Activated CD4-positive, alpha-beta T cell treated with anti-CD3 and anti-CD28 coated beads for 48 hours (primary cell): ENCODE measurements at regions not wholly inside any gene's neighbourhood (a gene's known extent, or its start where the extent isn't known, plus 50 kb on each side); places are given as distances from the start of the nearest gene placed in this dataset.

Experiments
- DNase-seq: peaks from one replicate; pipeline ENCODE4 v3.0.0-alpha.2; 2020

DNA sequence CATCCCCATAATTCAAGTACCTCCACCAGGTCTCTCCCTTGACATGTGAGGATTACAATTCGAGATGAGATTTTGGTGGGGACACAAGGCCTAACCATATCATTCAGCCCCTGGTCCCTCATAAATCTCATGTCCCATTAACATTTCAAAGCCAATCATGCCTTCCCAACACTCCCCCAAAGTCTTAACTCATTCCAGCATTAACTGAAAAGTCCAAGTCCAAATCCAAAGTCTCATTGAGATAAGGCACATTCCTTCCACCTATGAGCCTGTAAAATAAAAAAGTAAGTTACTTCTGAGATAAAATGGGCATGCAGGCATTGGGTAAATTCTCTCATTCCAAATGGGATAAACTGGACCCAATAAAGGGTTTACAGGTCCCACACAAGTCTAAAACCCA lies 849.7 kb downstream of the BCL11A start:
- DNase-seq, result no peak

GRCh38 chr2:59702026-59702425 lies 851.4 kb downstream of the BCL11A start:
- DNase-seq, result no peak

DNA sequence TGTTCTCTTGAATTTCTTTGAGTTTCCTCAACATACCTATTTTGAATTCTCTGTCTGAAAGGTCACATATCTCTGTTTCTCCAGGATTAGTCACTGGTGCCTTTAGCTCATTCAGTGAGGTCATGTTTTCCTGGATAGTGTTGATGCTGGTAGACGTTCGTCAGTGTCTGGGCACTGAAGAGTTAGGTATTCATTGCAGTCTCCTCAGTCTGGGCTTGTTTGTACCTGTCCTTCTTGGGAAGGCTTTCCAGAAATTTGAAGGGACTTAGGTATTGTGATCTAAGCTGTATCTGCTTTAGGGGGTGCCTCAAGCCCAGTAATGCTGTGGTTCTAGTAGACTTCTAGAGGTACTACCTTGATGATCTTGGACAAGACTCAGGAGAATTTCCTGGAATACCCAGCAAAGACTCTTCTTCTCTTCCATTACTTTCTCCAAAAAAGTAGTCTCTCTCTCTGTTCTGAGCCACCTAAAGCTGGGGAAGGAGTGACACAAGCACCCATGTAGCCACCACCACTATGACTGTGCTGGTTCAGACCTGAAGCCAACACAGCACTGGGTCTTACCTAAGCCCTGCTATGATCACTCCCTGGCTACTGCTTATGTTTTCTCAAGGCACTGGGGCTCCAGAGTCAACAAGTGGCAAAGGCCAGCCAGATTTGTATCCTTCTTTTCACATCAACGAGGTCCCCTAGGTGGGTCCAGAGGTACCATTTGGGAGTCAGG lies 852.0 kb downstream of the BCL11A start:
- no peak for DNase-seq

DNA sequence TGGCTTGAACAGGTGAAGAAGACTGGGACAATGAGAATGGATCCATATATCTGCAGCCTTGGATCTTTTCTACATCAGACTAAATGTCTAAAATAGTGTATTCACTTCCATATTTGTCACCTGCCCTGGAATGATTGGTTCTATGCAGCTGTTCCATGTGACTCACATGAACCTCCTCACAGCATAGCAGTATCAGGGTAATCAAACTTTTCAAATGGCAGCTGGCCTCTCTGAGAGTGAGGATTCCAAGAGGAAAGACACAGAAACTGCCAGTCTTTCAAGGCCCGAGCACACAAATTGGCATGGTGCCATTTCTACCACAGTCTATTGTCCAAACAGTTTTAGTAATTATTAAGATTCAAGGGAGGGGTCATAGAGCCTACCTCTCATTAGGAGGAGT lies 859.3 kb downstream of the BCL11A start:
- DNase-seq, result no peak

DNA sequence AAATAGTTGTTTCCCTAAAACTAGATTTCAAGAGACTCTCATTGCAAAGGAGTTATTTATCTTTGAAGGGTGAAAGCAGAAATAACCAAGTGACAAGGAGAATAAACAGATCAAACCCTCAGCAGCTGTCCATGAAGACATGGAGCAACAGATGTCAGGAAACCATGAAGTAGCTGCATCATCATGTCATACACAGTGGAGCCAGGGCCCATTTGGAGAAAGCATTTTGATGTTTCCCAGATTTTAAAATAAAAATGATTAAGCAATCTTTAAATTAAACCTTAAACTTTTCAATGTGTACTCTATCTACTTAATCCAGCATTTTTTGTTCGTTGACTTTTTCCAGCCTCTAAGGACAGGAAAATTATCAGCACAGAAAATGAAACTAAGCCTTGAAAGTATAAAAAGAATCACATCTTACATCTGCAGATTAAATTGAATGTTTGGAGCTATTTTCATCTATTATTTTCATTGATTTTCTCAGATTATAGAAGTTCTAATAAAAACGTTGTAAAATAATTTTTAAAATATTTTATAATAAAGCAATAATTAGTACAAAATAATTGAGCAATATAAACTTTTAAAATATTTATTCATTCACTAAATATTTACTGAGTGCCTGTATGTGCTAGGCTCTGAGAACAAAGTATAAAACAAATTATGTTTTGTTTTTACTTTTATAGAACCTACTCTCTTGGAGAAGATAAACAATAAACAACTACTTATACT lies 860.1 kb downstream of the BCL11A start:
- DNase-seq, result no peak

DNA sequence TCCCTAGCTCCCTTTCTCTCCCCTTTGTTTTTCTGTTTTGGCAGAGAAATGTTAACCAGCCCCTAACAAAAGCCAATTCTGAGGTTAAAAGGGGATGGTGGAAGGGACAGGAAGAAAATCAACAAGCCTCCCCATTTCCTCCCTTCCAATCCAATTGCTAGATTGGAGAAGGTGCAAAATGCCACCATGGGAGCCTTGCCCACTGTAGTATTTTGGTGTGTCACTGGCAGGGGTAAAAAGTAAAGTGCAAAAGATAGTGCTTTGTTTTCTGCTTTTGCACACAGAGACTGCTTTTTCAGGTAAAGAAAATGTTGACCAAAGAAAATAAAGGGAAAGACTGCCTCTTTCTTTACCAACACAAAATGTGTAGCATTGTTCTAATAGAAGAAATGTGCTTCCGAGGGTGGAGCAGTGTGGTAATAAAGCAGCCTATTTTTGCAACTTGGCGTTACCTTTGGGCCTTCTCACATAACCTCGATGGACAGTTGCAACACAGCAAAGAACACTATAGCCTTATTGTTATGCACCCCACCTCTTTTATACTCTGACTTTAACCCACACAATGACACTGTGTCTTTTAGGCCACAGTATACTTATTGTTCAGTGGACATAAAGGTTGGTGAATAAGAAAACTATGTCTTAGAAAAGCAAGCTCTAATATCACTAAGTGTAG lies 861.8 kb downstream of the BCL11A start:
- no peak for DNase-seq

DNA sequence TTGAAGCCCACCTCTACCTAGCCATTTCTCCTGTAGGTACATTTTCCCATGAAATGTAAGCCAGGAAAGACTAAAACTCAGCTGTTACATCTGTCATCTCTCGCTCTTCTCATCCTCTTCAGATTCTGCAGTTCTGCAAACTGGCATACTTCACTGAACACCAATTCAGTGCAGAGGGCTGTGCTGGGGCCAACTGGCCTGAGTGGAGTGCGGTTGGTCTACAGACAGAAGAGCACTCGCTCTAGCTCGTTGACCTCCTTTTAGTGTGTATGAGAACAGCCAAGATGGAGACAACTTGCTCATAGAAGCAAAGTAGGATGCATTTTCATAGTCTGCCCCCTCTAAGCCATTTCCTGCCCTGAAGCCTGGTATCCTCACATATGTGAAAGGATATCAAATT lies 862.6 kb downstream of the BCL11A start:
- no peak for DNase-seq

DNA sequence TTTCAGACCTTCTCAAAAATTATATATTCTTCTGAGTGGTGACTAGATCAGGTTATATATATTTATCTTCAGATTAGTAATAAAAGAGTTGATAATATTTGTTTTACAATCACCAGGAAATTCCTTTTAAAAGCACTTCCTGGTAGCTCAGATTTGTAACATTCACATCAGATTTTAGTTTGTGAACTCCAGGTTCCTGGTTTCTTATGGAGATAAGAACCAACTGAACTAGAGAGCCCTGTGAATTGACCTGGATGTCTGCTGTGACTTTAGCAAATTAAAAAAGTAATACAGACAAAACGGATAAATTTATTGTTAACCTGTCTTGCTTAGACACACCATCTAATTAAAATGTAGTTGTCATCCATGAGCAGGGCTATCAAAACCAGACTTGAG lies 868.7 kb downstream of the BCL11A start:
- no peak for DNase-seq

DNA sequence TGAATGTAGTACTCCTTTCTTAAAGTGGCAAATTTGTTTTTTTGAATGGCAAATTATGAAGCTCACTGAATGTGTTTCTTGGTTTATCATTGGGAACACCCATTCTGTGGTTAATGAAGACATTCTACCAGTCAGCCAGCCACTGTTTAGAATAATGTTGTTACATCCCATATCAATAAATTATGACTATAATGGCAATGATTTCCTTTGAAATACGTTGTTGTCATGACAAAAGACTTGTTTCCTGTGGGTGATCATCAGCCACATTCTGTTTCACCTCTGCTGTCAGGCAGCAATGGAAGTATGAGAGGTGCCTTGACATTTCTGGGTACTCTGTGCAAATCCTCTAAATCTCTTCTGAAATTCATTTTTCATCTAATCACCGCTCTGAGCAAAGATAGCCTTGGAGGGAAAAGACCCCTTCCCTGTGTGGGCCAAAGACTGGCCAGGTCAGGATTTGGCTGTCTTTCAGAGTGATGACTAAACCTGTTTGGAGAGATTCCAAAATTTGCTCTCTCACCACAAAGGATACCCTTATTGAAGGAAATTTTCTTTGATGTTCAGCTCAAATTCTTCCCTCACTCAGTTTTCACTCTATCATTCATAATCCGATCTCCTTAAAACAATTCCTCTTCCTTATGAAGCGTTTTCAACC lies 869.2 kb downstream of the BCL11A start:
- no peak for DNase-seq

GRCh38 chr2:59680863-59681262 lies 872.6 kb downstream of the BCL11A start:
- no peak for DNase-seq

GRCh38 chr2:59677158-59677557 lies 876.3 kb downstream of the BCL11A start:
- no peak for DNase-seq

GRCh38 chr2:59674100-59674499 lies 879.4 kb downstream of the BCL11A start:
- DNase-seq, result no peak

DNA sequence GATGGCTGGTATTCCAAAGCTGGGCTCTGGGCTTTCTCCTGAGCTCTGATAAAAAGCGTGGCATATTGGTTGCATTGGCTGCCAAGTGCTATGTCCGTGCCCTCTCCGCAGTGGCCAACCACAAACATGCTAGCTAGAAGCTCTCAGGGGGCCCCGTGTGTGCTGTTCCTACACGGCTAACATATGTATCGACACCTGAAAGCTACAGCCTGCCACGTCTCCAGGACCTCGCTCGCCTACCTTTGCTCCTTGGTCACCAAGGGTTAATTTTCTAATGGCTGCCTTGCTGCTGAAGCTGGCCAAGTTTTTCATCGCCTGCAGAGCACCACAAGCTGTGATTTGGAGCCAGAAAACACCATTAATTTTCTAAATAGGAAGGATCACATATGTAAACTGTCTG lies 888.4 kb downstream of the BCL11A start:
- DNase-seq, result no peak

DNA sequence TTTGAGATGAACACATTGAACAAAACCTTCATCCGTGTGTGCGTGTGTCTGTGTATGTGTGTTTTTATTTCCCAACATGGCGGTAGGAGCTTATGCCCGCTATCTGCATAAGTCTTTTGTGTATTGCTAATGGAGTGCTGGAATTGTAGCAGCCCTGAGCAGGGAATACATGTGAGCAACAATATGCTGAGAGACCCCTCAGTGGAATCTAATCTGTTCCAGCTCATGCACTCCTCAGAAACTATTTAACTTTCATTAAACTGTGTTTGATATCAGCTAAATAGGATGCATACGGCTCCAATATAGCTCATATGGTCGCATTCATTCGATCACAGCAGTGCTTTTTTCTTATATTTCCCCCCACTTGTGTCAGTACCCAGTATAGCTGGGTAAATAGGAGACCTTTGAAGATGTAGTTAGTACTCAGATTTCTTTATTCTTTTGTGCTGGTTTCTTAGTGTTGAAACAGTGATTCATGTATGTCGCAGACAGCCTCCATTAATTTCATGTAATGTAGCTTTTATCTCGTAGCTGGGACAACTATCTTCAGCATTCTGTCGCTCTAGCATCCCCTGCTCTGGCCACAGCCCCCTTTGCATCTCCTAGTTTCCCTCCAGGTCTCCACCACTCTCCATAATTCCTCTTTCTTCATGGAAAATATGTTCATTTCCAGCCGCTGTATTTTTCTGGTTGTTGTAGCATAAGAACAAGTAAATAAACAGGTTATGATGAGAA lies 891.2 kb downstream of the BCL11A start:
- no peak for DNase-seq

DNA sequence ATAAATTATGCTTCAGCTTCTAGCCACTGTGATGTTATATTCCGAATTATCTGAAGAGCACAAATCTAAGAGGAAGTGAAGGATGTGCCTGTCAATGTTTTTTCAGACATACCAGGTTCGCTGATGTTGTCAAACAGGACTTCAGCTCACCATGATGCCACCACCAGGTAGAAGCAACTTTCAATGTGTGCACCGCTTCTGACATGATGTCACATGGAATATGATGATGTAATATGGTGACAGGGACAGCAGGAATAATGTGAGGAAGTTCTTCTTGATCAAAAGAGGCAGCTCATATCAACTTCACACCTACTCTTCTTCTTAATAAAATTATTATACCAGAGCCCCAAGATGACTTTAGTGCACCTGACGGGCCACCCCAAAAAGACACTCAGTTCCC lies 893.2 kb downstream of the BCL11A start:
- DNase-seq, result no peak

DNA sequence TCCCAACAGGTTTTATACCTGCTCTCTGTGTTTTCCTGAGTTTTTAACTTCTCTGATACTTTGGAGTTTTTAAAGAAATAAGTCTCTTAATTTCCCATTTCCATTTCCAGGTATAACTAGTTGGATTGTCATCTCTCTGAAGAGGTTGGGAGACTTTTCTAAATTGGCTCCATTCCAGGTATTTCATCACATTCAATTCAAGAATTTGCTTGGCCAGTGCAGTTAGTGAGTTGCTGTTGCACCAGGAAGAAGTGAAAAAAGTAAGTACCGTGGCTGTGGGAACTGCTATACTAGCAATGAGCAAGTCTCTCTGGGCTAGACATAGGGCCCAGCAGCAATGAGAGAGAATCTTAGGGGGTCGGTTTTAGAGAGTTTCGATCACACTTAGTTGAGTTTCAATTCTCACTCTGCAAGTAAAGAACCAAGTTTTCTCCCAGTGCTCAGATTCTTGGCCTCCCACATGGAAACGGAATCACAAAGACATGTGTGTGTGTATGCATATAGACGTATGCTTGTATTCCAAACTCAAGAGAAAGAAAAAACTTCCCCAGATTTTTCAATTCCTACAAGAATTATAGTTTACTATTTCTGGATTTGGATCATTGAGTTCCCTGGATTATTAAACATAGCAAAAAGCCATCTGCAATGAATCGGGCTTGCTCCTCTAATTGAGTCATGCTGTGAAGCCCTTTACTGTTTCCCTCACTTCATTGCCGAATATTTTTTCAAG lies 894.4 kb downstream of the BCL11A start:
- DNase-seq, result no peak

GRCh38 chr2:59655809-59656208 lies 897.6 kb downstream of the BCL11A start:
- no peak for DNase-seq

DNA sequence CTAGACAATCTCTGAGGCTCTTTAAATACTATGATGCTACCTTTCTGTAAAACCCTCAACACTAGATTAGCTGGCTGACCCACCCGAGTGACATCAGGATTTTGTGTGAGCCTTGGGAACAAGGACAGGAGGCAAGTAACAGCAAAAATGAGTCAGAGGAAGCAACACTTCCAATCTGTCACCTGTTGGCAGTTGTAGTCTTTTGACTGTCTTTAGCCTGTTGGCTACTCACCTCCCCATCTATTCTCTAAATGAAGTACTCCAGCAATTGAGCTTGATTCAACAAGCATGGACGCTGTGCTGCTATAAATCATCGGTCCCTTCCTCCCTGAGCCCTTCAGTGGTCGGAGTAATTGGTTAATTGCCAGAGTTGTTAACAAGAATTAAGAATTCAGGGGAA lies 898.7 kb downstream of the BCL11A start:
- DNase-seq, result no peak

GRCh38 chr2:59653164-59653563 lies 900.3 kb downstream of the BCL11A start:
- DNase-seq, result no peak

DNA sequence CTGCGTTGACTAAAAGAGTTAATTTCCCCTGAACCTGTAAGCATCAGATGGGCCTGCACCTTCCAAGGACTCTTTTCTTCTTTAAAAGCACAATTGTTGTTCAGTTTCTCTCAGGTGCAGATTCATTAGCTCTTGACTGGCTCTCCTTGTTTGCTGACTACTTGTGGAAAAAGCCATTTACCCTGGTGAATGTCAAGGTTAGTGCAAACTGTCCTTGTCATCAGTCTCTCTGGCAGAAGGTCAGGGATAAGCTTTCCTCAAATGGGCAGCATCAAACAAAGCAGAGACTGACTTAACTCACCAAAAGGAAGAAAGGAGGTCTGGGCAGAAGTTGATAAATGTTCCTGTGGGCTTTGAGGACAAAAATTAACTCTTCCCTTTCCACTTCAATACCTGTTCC lies 922.7 kb downstream of the BCL11A start:
- DNase-seq, result no peak

GRCh38 chr2:59627599-59627998 lies 925.9 kb downstream of the BCL11A start:
- DNase-seq, result no peak

DNA sequence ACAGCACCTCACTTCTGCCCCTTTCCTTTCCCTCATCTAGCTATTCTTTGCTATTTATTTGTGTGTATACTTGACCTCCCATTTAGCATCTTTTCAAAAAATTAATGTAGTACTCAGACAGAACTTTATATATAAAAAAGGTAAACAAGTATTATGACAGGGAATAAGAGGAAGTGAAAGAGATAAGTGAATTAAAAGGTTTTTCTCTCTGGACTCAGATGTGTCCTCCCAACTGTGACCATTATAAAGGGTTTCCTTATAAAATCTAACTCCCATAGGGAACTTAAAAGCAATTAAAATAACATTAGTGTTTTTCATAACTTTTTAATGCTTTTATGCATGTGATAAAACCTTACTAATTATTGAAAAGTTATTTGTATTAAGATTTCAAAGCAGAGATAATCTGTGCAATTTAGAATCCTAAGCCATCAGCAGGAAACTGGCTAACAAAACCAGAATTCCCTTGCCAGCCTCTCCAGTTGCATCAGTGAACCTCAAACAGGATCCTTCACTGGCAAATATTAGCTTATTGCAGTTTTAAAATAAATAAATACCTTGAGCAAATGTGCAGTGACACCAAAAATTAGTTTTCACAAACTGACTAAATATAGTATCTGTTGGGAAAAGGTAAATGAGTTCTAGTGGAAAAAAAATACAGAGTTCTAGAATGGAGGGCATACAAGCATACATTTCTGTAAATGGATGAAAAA lies 930.7 kb downstream of the BCL11A start:
- DNase-seq, result no peak
